ENCODE measurements at regions not wholly inside any gene's neighbourhood (a gene's known extent, or its start where the extent isn't known, plus 50 kb on each side); places are given as distances from the start of the nearest gene placed in this dataset.

DNA sequence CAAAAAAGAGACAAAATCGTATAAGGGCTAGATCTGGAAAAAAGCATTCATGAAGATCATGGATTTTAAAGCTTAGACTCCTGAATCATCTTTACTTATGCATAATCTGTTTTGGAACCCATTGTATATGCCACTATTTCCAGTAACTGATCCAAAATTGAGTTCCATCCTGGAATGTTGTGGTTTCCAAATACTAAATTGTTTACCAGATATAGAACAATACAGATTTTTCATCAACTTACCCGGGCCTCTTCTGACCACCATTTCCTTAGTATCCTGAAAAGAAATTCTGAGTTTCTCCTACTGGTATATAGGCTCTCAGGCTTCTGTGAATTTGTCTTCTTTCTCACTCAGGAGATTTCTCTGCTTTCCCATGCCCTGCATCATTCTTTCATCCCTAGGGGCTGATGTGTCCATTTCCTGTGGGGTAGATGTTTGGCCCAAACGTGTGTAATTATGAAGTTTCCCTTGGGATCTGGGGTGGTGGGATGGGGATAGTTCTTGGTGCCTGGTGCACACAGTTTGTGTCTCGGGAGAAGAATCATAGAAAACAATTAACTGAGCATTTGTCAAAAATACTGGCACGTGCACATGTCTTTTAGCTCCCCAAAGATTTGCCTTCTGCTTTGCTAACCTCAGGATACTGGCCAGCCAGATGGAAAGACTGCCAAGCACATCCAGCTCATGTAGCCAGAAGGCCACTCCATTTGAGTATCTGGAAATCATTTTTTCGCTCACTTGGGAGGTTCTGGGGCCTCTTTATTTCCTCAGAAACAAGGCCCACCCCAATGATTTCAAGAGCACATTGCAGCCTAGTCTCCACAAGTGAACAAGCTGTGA lies 127.8 kb downstream of the NTMT2 start:
- TF ChIP-seq, protein P1, sequence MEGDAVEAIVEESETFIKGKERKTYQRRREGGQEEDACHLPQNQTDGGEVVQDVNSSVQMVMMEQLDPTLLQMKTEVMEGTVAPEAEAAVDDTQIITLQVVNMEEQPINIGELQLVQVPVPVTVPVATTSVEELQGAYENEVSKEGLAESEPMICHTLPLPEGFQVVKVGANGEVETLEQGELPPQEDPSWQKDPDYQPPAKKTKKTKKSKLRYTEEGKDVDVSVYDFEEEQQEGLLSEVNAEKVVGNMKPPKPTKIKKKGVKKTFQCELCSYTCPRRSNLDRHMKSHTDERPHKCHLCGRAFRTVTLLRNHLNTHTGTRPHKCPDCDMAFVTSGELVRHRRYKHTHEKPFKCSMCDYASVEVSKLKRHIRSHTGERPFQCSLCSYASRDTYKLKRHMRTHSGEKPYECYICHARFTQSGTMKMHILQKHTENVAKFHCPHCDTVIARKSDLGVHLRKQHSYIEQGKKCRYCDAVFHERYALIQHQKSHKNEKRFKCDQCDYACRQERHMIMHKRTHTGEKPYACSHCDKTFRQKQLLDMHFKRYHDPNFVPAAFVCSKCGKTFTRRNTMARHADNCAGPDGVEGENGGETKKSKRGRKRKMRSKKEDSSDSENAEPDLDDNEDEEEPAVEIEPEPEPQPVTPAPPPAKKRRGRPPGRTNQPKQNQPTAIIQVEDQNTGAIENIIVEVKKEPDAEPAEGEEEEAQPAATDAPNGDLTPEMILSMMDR (IDR thresholded peaks at IDR 0.05) = no peak
- TF ChIP-seq POLR2A (IDR thresholded peaks at IDR 0.05) = no peak
- TF ChIP-seq POLR2AphosphoS5 (IDR thresholded peaks at IDR 0.05) = no peak
